Ascending aorta (tissue), 2 donors: ENCODE measurements at regions not wholly inside any gene's neighbourhood (a gene's known extent, or its start where the extent isn't known, plus 50 kb on each side); places are given as distances from the start of the nearest gene placed in this dataset.

Experiments
- DNase-seq, 2 donors: peaks; one replicate each; pipeline ENCODE4 v3.0.0-alpha.2; 2019; ENCODE audit warnings: low spot score in 2 of 2
- H3K27ac ChIP-seq, 2 donors: fragments of 200-600 bp; sonication (generic); one replicate each; pipeline ENCODE4 v1.5.1; 2016 to 2017; ENCODE audit warnings: mild to moderate bottlenecking in 1 of 2
- H3K27me3 ChIP-seq: fragments of 200-600 bp; sonication (generic); one replicate; pipeline ENCODE4 v1.5.1; 2017
- H3K36me3 ChIP-seq, 2 donors: fragments of 200-600 bp; sonication (generic); one replicate each; pipeline ENCODE4 v1.5.1; 2016
- H3K4me1 ChIP-seq, 2 donors: fragments of 200-600 bp; sonication (generic); one replicate each; pipeline ENCODE4 v1.5.1; 2016 to 2017; ENCODE audit warnings: mild to moderate bottlenecking in 1 of 2
- H3K4me3 ChIP-seq, 2 donors: fragments of 200-600 bp; sonication (generic); one replicate each; pipeline ENCODE4 v1.5.1; 2016 to 2017; ENCODE audit warnings: mild to moderate bottlenecking in 1 of 2
- H3K9me3 ChIP-seq, 2 donors: fragments of 200-600 bp; sonication (generic); one replicate each; pipeline ENCODE4 v1.5.1; 2016
- CTCF ChIP-seq, 3 experiments: fragments of 200-600 bp in 2 of 3; fragments of 450-650 bp in 1 of 3; sonication (generic) in 2 of 3; IDR thresholded peaks; one replicate each; pipeline ENCODE4 v1.5.1; 2016 to 2019; ENCODE audit warnings: antibody characterized with exemption in 3 of 3, mild to moderate bottlenecking in 1 of 3, moderate library complexity in 1 of 3
- intact Hi-C: fragments of 100-400 bp; cut with DNase I; formaldehyde crosslinking; loops from one replicate; pipeline ENCODE4 v1.15.1; 2023

- no peak for DNase-seq
- Histone ChIP-seq H3K4me3 (no peak overlapping the region), H3K27ac (no peak overlapping the region), H3K27me3 (no peaks in the 10 kb centered on the region), H3K9me3 (no peaks in the 10 kb centered on the region), H3K4me1 (no peaks in the 10 kb centered on the region), H3K36me3 (no peaks in the 10 kb centered on the region)
- intact Hi-C loops: no loop called here
- TF ChIP-seq CTCF (IDR thresholded peaks at IDR 0.05): no peak
Measured at GRCh38 chr2:8191427-8191826, 490.4 kb upstream of the ID2 start.

- H3K27me3 ChIP-seq: no peaks in the 10 kb centered on the region
- no peaks in the 10 kb centered on the region for H3K9me3 ChIP-seq
- H3K27ac ChIP-seq: no peak overlapping the region
- intact Hi-C loops: no loop called here
- H3K36me3 ChIP-seq: no peaks in the 10 kb centered on the region
- no peak for DNase-seq
- H3K4me1 ChIP-seq: no peaks in the 10 kb centered on the region
- H3K4me3 ChIP-seq: no peak overlapping the region
- no peak for TF ChIP-seq CTCF (IDR thresholded peaks at IDR 0.05)
Measured at GRCh38 chr2:8193146-8193545, 488.7 kb upstream of the ID2 start.

GRCh38 chr2:8193686-8194615 lies 487.9 kb upstream of the ID2 start:
- no peak overlapping the region for H3K4me3 ChIP-seq

GRCh38 chr2:8195784-8196183 lies 486.1 kb upstream of the ID2 start:
- intact Hi-C loops: no loop called here

More at GRCh38 chr2:8193686-8194615, 487.9 kb upstream of the ID2 start:
- intact Hi-C loops: no loop called here
- Histone ChIP-seq H3K36me3 (no peaks in the 10 kb centered on the region), H3K27me3 (no peaks in the 10 kb centered on the region), H3K4me1 (no peaks in the 10 kb centered on the region), H3K9me3 (no peaks in the 10 kb centered on the region), H3K27ac (no peak overlapping the region)
- DNase-seq: no peak
- no peak for TF ChIP-seq CTCF (IDR thresholded peaks at IDR 0.05)

GRCh38 chr2:8196316-8196715 lies 485.5 kb upstream of the ID2 start:
- no peak overlapping the region for H3K4me3 ChIP-seq

More at GRCh38 chr2:8195784-8196183, 486.1 kb upstream of the ID2 start:
- DNase-seq: no peak
- Histone ChIP-seq H3K9me3 (no peaks in the 10 kb centered on the region), H3K4me1 (no peaks in the 10 kb centered on the region), H3K36me3 (no peaks in the 10 kb centered on the region), H3K27me3 (no peaks in the 10 kb centered on the region), H3K27ac (no peak overlapping the region), H3K4me3 (no peak overlapping the region)
- TF ChIP-seq CTCF (IDR thresholded peaks at IDR 0.05): no peak

More at GRCh38 chr2:8196316-8196715, 485.5 kb upstream of the ID2 start:
- Histone ChIP-seq H3K4me1 (no peaks in the 10 kb centered on the region), H3K27ac (no peak overlapping the region), H3K27me3 (no peaks in the 10 kb centered on the region), H3K36me3 (no peaks in the 10 kb centered on the region), H3K9me3 (no peaks in the 10 kb centered on the region)
- TF ChIP-seq CTCF (IDR thresholded peaks at IDR 0.05): no peak
- intact Hi-C loops: no loop called here
- no peak for DNase-seq
